Right lobe of liver (tissue), 6 donors: ENCODE measurements at regions not wholly inside any gene's neighbourhood (a gene's known extent, or its start where the extent isn't known, plus 50 kb on each side); places are given as distances from the start of the nearest gene placed in this dataset.
A peak's percentile ranks its signal among the peaks of the same experiment; 100 is the strongest.

Source experiments
- ATAC-seq, 4 donors: fragments of 200-7000 bp; cut with Tn5 transposase; one replicate each; pipeline ENCODE4 v1.9.1; 2020; ENCODE audit warnings: mild to moderate bottlenecking in 4 of 4, moderate library complexity in 4 of 4
- DNase-seq, 3 donors: peaks; one replicate each; pipeline ENCODE4 v3.0.0-alpha.2; 2020
- H3K27ac ChIP-seq, 3 donors: fragments of 200-600 bp; one replicate each; pipeline ENCODE4 v1.8.0; 2022
- H3K27me3 ChIP-seq, 2 donors: fragments of 200-600 bp; one replicate each; pipeline ENCODE4 v1.8.0; 2022
- H3K36me3 ChIP-seq, 4 donors: fragments of 200-600 bp; sonication (generic) in 1 of 4; one replicate each; pipeline versions ENCODE4 v1.5.1 to v1.8.0; 2017 to 2022; ENCODE audit warnings: control low read depth in 1 of 4
- H3K4me1 ChIP-seq, 4 donors: fragments of 200-600 bp; sonication (generic) in 1 of 4; one replicate each; pipeline versions ENCODE4 v1.5.1 to v1.8.0; 2017 to 2022; ENCODE audit warnings: control low read depth in 1 of 4
- H3K4me3 ChIP-seq, 3 donors: fragments of 200-600 bp; one replicate each; pipeline ENCODE4 v1.8.0; 2022
- H3K9me3 ChIP-seq, 4 donors: fragments of 200-600 bp; sonication (generic) in 1 of 4; one replicate each; pipeline versions ENCODE4 v1.5.1 to v1.8.0; 2017 to 2022; ENCODE audit warnings: control low read depth in 1 of 4
- POLR2A ChIP-seq: fragments of 450-650 bp; IDR thresholded peaks from one replicate; pipeline ENCODE4 v1.6.1; 2017; ENCODE audit warnings: antibody characterized with exemption, mild to moderate bottlenecking
- WGBS: methylation state at CpG from one replicate; pipeline ENCODE4 v1.1.6; 2018; ENCODE audit warnings: low coverage, low lambda C conversion rate; ENCODE audit not compliant: insufficient coverage; ENCODE audit errors: missing lambda C conversion rate; 5-methylcytosine and 5-hydroxymethylcytosine counted together
- intact Hi-C, 2 donors: fragments of 100-400 bp; cut with DNase I; formaldehyde crosslinking; loops; one replicate each; pipeline versions ENCODE4 v1.11.2 to v1.14.1; 2022
- TF ChIP-seq, protein P1 (sequence below), 4 donors: fragments of 200-600 bp in 3 of 4; fragments of 450-650 bp in 1 of 4; IDR thresholded peaks; one replicate each; pipeline versions ENCODE4 v1.5.1 to v1.8.0; 2016 to 2022; ENCODE audit warnings: antibody characterized with exemption in 4 of 4, mild to moderate bottlenecking in 2 of 4
- donor health status: DM: no; HTN: yes; CAD: no.
- donor health status: DM: no; HTN: no; CAD: no.
- donor health status: DM: no; HTN: no; CAD: no.
- donor health status: DM: no; HTN: yes; CAD: no.
- donor health status: DM: no; HTN: yes; CAD: no.

GRCh38 chr1:38179483-38179882, 132.9 kb upstream of the POU3F1 start:
- no peaks in the 10 kb centered on the region for H3K27me3 ChIP-seq
- H3K27ac ChIP-seq, result no peak overlapping the region
- H3K4me1 ChIP-seq, result no peaks in the 10 kb centered on the region
- no peak overlapping the region for H3K4me3 ChIP-seq
- no peaks in the 10 kb centered on the region for H3K9me3 ChIP-seq
- H3K36me3 ChIP-seq, result no peaks in the 10 kb centered on the region
- no peak for TF ChIP-seq POLR2A
- TF ChIP-seq, protein P1, sequence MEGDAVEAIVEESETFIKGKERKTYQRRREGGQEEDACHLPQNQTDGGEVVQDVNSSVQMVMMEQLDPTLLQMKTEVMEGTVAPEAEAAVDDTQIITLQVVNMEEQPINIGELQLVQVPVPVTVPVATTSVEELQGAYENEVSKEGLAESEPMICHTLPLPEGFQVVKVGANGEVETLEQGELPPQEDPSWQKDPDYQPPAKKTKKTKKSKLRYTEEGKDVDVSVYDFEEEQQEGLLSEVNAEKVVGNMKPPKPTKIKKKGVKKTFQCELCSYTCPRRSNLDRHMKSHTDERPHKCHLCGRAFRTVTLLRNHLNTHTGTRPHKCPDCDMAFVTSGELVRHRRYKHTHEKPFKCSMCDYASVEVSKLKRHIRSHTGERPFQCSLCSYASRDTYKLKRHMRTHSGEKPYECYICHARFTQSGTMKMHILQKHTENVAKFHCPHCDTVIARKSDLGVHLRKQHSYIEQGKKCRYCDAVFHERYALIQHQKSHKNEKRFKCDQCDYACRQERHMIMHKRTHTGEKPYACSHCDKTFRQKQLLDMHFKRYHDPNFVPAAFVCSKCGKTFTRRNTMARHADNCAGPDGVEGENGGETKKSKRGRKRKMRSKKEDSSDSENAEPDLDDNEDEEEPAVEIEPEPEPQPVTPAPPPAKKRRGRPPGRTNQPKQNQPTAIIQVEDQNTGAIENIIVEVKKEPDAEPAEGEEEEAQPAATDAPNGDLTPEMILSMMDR (IDR thresholded peaks at IDR 0.05), result no peak
- intact Hi-C loops, result no loop called here
- DNase-seq (no peak), ATAC-seq (peak in 1 of 4 donors; percentile 11)
- WGBS, result 63% methylated on average over 1 of the region's 8 CpGs

DNA sequence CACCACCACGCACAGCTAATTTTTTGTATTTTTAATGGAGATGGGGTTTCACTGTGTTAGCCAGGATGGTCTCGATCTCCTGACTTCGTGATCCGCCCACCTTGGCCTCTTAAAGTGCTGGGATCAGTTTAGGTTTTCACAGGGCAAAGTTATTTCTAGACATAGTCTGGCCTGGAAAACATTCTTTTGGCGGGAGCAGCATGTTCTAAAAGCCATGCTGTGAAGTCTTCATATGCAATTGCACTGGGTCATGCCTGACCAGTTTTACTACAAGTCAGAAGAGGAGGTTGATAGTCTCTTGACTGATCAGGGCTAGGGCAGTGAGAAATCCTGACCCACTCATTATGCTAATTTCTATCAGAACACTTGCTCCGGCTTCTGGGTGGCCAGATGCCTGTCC, 131.6 kb upstream of the POU3F1 start:
- no peak overlapping the region for H3K4me3 ChIP-seq
- DNase-seq (no peak), ATAC-seq (no peak)
- no peak for TF ChIP-seq POLR2A
- TF ChIP-seq, protein P1 (IDR thresholded peaks at IDR 0.05), result no peak
- H3K4me1 ChIP-seq, result no peaks in the 10 kb centered on the region
- no peaks in the 10 kb centered on the region for H3K36me3 ChIP-seq
- 78% methylated on average over 2 of the region's 6 CpGs for WGBS
- no peaks in the 10 kb centered on the region for H3K9me3 ChIP-seq
- H3K27me3 ChIP-seq, result no peaks in the 10 kb centered on the region
- intact Hi-C loops, result no loop called here
- no peak overlapping the region for H3K27ac ChIP-seq

GRCh38 chr1:38175121-38175520, 128.5 kb upstream of the POU3F1 start:
- whole genome bisulfite sequencing, result 33% methylated on average over 1 of the region's 9 CpGs
- Histone ChIP-seq H3K9me3 (no peaks in the 10 kb centered on the region), H3K4me1 (no peaks in the 10 kb centered on the region), H3K4me3 (no peak overlapping the region), H3K27ac (no peak overlapping the region), H3K36me3 (no peaks in the 10 kb centered on the region), H3K27me3 (no peaks in the 10 kb centered on the region)
- ATAC-seq, result no peak
- intact Hi-C loops, result no loop called here
- DNase-seq, result no peak
- TF ChIP-seq, protein P1 (IDR thresholded peaks at IDR 0.05), result no peak
- TF ChIP-seq POLR2A, result no peak

- Histone ChIP-seq H3K4me3 (no peak overlapping the region), H3K9me3 (no peaks in the 10 kb centered on the region), H3K27ac (no peak overlapping the region), H3K36me3 (no peaks in the 10 kb centered on the region), H3K4me1 (no peaks in the 10 kb centered on the region), H3K27me3 (no peaks in the 10 kb centered on the region)
- intact Hi-C loops, result no loop called here
- DNase-seq (no peak), ATAC-seq (no peak)
- TF ChIP-seq, protein P1 (IDR thresholded peaks at IDR 0.05), result no peak
- no peak for TF ChIP-seq POLR2A
- 45% methylated on average over 5 of the region's 5 CpGs for WGBS
Observed at GRCh38 chr1:38173848-38174247, 127.3 kb upstream of the POU3F1 start.

GRCh38 chr1:38173157-38173831, 126.7 kb upstream of the POU3F1 start:
- H3K9me3 ChIP-seq, result no peaks in the 10 kb centered on the region
- ATAC-seq (no peak), DNase-seq (no peak)
- no peak overlapping the region for H3K4me3 ChIP-seq
- intact Hi-C loops, result no loop called here
- TF ChIP-seq, protein P1 (IDR thresholded peaks at IDR 0.05), result no peak
- no peak for TF ChIP-seq POLR2A
- no peak overlapping the region for H3K27ac ChIP-seq
- no peaks in the 10 kb centered on the region for H3K4me1 ChIP-seq
- no peaks in the 10 kb centered on the region for H3K27me3 ChIP-seq
- H3K36me3 ChIP-seq, result no peaks in the 10 kb centered on the region
- 73% methylated on average over 5 of the region's 6 CpGs for WGBS
